ENCODE measurements at regions not wholly inside any gene's neighbourhood (a gene's known extent, or its start where the extent isn't known, plus 50 kb on each side); places are given as distances from the start of the nearest gene placed in this dataset.

GRCh38 chr7:85890244-85890811 lies 703.5 kb upstream of the SEMA3D start:
- no peak for ATAC-seq

GRCh38 chr7:85887133-85887532 lies 700.3 kb upstream of the SEMA3D start:
- DNase-seq (no peak), ATAC-seq (no peak)
- no peaks in the 10 kb centered on the region for H3K36me3 ChIP-seq (ENCODE audit: insufficient read depth in 1 of 2, low read depth in 1 of 2)
- no peak overlapping the region for H3K27ac ChIP-seq
- no peaks in the 10 kb centered on the region for H3K4me1 ChIP-seq
- no peak overlapping the region for H3K4me3 ChIP-seq
- no peaks in the 10 kb centered on the region for H3K9me3 ChIP-seq
- H3K27me3 ChIP-seq (ENCODE audit: insufficient read depth in 3 of 3, low read length in 2 of 3): no peaks in the 10 kb centered on the region
- intact Hi-C loops (cut with DNase I): no loop called here
- no peak for TF ChIP-seq CTCF (IDR thresholded peaks at IDR 0.05)

More at GRCh38 chr7:85890244-85890811, 703.5 kb upstream of the SEMA3D start:
- no peaks in the 10 kb centered on the region for H3K9me3 ChIP-seq
- intact Hi-C loops (cut with DNase I): loop anchor here in 1 of 2 donors (10.0 kb wide), 1 partner anchor 574 kb away; no protein-coding TSS in a partner anchor
- no peak for DNase-seq
- H3K36me3 ChIP-seq (ENCODE audit: insufficient read depth in 1 of 2, low read depth in 1 of 2): no peaks in the 10 kb centered on the region
- no peak overlapping the region for H3K27ac ChIP-seq
- no peaks in the 10 kb centered on the region for H3K4me1 ChIP-seq
- H3K4me3 ChIP-seq: no peak overlapping the region
- peak; percentile 30 for TF ChIP-seq CTCF (IDR thresholded peaks at IDR 0.05)
- no peaks in the 10 kb centered on the region for H3K27me3 ChIP-seq (ENCODE audit: insufficient read depth in 3 of 3, low read length in 2 of 3)

GRCh38 chr7:85882335-85882734 lies 695.5 kb upstream of the SEMA3D start:
- no peak for ATAC-seq
- no peaks in the 10 kb centered on the region for H3K27me3 ChIP-seq (ENCODE audit: insufficient read depth in 3 of 3, low read length in 2 of 3)
- intact Hi-C loops (cut with DNase I): no loop called here

GRCh38 chr7:85875398-85875797 lies 688.5 kb upstream of the SEMA3D start:
- WGBS, 3 donors: 64 to 68% (median 65%) methylated on average over 1 of the region's 1 CpG
- Histone ChIP-seq H3K27me3 (ENCODE audit: insufficient read depth in 3 of 3, low read length in 2 of 3) (no peaks in the 10 kb centered on the region), H3K27ac (no peak overlapping the region), H3K36me3 (ENCODE audit: insufficient read depth in 1 of 2, low read depth in 1 of 2) (no peaks in the 10 kb centered on the region), H3K9me3 (peaks cover 7% of the 10 kb centered on the region), H3K4me3 (no peak overlapping the region), H3K4me1 (no peaks in the 10 kb centered on the region)
- DNase-seq: no peak
- no peak for TF ChIP-seq CTCF (IDR thresholded peaks at IDR 0.05)
- ATAC-seq: no peak
- intact Hi-C loops (cut with DNase I): no loop called here

More at GRCh38 chr7:85882335-85882734, 695.5 kb upstream of the SEMA3D start:
- H3K9me3 ChIP-seq: peaks cover 2% of the 10 kb centered on the region
- no peak for TF ChIP-seq CTCF (IDR thresholded peaks at IDR 0.05)
- no peaks in the 10 kb centered on the region for H3K4me1 ChIP-seq
- WGBS, 3 donors: 69 to 89% (median 81%) methylated on average over 1 of the region's 1 CpG
- H3K36me3 ChIP-seq (ENCODE audit: insufficient read depth in 1 of 2, low read depth in 1 of 2): no peaks in the 10 kb centered on the region
- no peak overlapping the region for H3K4me3 ChIP-seq
- no peak for DNase-seq
- no peak overlapping the region for H3K27ac ChIP-seq

- DNase-seq (no peak), ATAC-seq (no peak)
- Histone ChIP-seq H3K27me3 (ENCODE audit: insufficient read depth in 3 of 3, low read length in 2 of 3) (no peaks in the 10 kb centered on the region), H3K27ac (no peak overlapping the region), H3K9me3 (peaks cover 5% of the 10 kb centered on the region), H3K4me1 (no peaks in the 10 kb centered on the region), H3K36me3 (ENCODE audit: insufficient read depth in 1 of 2, low read depth in 1 of 2) (no peaks in the 10 kb centered on the region), H3K4me3 (no peak overlapping the region)
- 79 to 94% (median 87%) methylated on average over 4 of the region's 4 CpGs for WGBS, 3 donors
- TF ChIP-seq CTCF (IDR thresholded peaks at IDR 0.05): no peak
- intact Hi-C loops (cut with DNase I): no loop called here
These were observed 679.7 kb upstream of the SEMA3D start for GRCh38 chr7:85866540-85866939.

Data from psoas muscle (tissue), 7 donors.